CD14-positive monocyte (primary cell): ENCODE measurements at regions not wholly inside any gene's neighbourhood (a gene's known extent, or its start where the extent isn't known, plus 50 kb on each side); places are given as distances from the start of the nearest gene placed in this dataset.

Source experiments
- DNase-seq, 3 donors: peaks; one replicate each; pipeline ENCODE4 v3.0.0-alpha.2; 2011 to 2022
- H2AFZ ChIP-seq: 2 replicates; pipeline ENCODE4 v1.6.0; 2012; ENCODE audit warnings: mild to moderate bottlenecking, low read depth, low read length, inconsistent platforms; ENCODE audit not compliant: insufficient read depth, poor library complexity, severe bottlenecking
- H3K27ac ChIP-seq, 2 donors: 1 replicate in 1 of 2; 2 replicates in 1 of 2; pipeline ENCODE4 v1.5.1; 2012 to 2013; ENCODE audit warnings: low read length in 2 of 2, control low read depth in 1 of 2, inconsistent platforms in 1 of 2, low read depth in 1 of 2, mild to moderate bottlenecking in 1 of 2
- H3K27me3 ChIP-seq, 2 donors: one replicate each; pipeline versions ENCODE4 v1.6.0 to v1.6.1; 2011 to 2013; ENCODE audit warnings: low read length in 2 of 2; ENCODE audit not compliant: control insufficient read depth in 2 of 2, insufficient read depth in 2 of 2
- H3K36me3 ChIP-seq, 2 donors: replicated peaks in 1 of 2; 1 replicate in 1 of 2; 2 replicates in 1 of 2; pipeline versions ENCODE4 v1.5.1 to v1.6.1; 2012 to 2013; ENCODE audit warnings: low read length in 2 of 2, control low read depth in 1 of 2, inconsistent platforms in 1 of 2, mild to moderate bottlenecking in 1 of 2; ENCODE audit not compliant: insufficient read depth in 2 of 2, control insufficient read depth in 1 of 2
- H3K4me1 ChIP-seq, 2 donors: 1 replicate in 1 of 2; 2 replicates in 1 of 2; pipeline versions ENCODE4 v1.5.1 to v1.6.1; 2012 to 2013; ENCODE audit warnings: low read length in 2 of 2, control low read depth in 1 of 2, inconsistent platforms in 1 of 2, mild to moderate bottlenecking in 1 of 2, moderate library complexity in 1 of 2; ENCODE audit not compliant: insufficient read depth in 2 of 2, control insufficient read depth in 1 of 2
- H3K4me2 ChIP-seq: replicated peaks from 2 replicates; pipeline ENCODE3; 2012; ENCODE audit warnings: low read length, moderate library complexity, mild to moderate bottlenecking; ENCODE audit not compliant: poor library complexity, severe bottlenecking; ENCODE audit errors: extremely low read depth
- H3K4me3 ChIP-seq, 3 experiments: fragments of 200-600 bp in 1 of 3; sonication (generic) in 1 of 3; replicated peaks in 1 of 3; 1 replicate in 2 of 3; 2 replicates in 1 of 3; pipeline ENCODE4 v1.5.1; 2011 to 2013; ENCODE audit warnings: low read length in 3 of 3, mild to moderate bottlenecking in 3 of 3, control low read depth in 2 of 3, low read depth in 2 of 3, inconsistent platforms in 1 of 3, moderate library complexity in 1 of 3
- H3K79me2 ChIP-seq: 2 replicates; pipeline ENCODE4 v1.6.0; 2012; ENCODE audit warnings: mild to moderate bottlenecking, control low read depth, inconsistent platforms, low read length, moderate library complexity; ENCODE audit not compliant: insufficient read depth
- H3K9ac ChIP-seq: 2 replicates; pipeline ENCODE4 v1.6.0; 2017; ENCODE audit warnings: low read length, mild to moderate bottlenecking; ENCODE audit not compliant: insufficient read depth, poor library complexity, severe bottlenecking
- H3K9me3 ChIP-seq, 2 donors: replicated peaks in 1 of 2; 1 replicate in 1 of 2; 2 replicates in 1 of 2; pipeline versions ENCODE4 v1.5.1 to v1.6.1; 2012 to 2013; ENCODE audit warnings: low read length in 2 of 2, control low read depth in 1 of 2; ENCODE audit not compliant: control insufficient read depth in 1 of 2, insufficient read depth in 1 of 2
- H4K20me1 ChIP-seq: 2 replicates; pipeline ENCODE4 v1.6.0; 2012; ENCODE audit warnings: mild to moderate bottlenecking, low read length, control low read depth, moderate library complexity; ENCODE audit not compliant: insufficient read depth
- H3K27ac Mint-ChIP-seq, 7 donors: one replicate each; pipeline ENCODE4 v1.8.0; 2020; ENCODE audit warnings: mild to moderate bottlenecking in 7 of 7, mixed read lengths in 7 of 7, moderate library complexity in 6 of 7, inconsistent platforms in 2 of 7
- H3K27me3 Mint-ChIP-seq, 3 donors: one replicate each; pipeline ENCODE4 v1.8.0; 2021 to 2022; ENCODE audit warnings: low read depth in 3 of 3, mild to moderate bottlenecking in 3 of 3, mixed read lengths in 3 of 3, moderate library complexity in 3 of 3, inconsistent platforms in 1 of 3
- H3K36me3 Mint-ChIP-seq, 2 donors: one replicate each; pipeline ENCODE4 v1.8.0; 2020; ENCODE audit warnings: mixed read lengths in 2 of 2, inconsistent platforms in 1 of 2, mild to moderate bottlenecking in 1 of 2
- H3K4me1 Mint-ChIP-seq: one replicate; pipeline ENCODE4 v1.8.0; 2020; ENCODE audit warnings: mild to moderate bottlenecking, mixed read lengths
- H3K4me3 Mint-ChIP-seq, 2 donors: one replicate each; pipeline ENCODE4 v1.8.0; 2020; ENCODE audit warnings: mild to moderate bottlenecking in 2 of 2, mixed read lengths in 2 of 2, moderate library complexity in 1 of 2
- H3K9me3 Mint-ChIP-seq, 7 donors: one replicate each; pipeline ENCODE4 v1.8.0; 2020 to 2022; ENCODE audit warnings: mixed read lengths in 7 of 7, mild to moderate bottlenecking in 6 of 7, moderate library complexity in 6 of 7, inconsistent platforms in 2 of 7
- CTCF ChIP-seq: fragments of 200-600 bp; IDR thresholded peaks from one replicate; pipeline ENCODE4 v1.8.0; 2022; ENCODE audit warnings: antibody characterized with exemption, mild to moderate bottlenecking
- WGBS: methylation state at CpG from one replicate; pipeline ENCODE4 v1.1.5; 2013; ENCODE audit warnings: missing lambda C conversion rate; ENCODE audit not compliant: insufficient coverage; 5-methylcytosine and 5-hydroxymethylcytosine counted together
- intact Hi-C, 2 donors: fragments of 100-400 bp; cut with micrococcal nuclease; formaldehyde crosslinking; loops; one replicate each; pipeline versions ENCODE4 v1.15.0 to v1.15.1; 2023

- Histone ChIP-seq H3K4me1 (no peaks in the 10 kb centered on the region), H3K27ac (no peak overlapping the region), H3K79me2 (no peaks in the 10 kb centered on the region), H3K36me3 (no peaks in the 10 kb centered on the region), H2AFZ (no peak overlapping the region), H3K4me3 (no peak overlapping the region), H4K20me1 (no peaks in the 10 kb centered on the region), H3K9me3 (no peaks in the 10 kb centered on the region), H3K9ac (no peak overlapping the region), H3K4me2 (no peak overlapping the region), H3K27me3 (no peaks in the 10 kb centered on the region)
- 90% methylated on average over 18 of the region's 24 CpGs for WGBS
- intact Hi-C loops: no loop called here
- TF ChIP-seq CTCF: no peak
- Mint-ChIP-seq H3K4me3 (no peak overlapping the region), H3K9me3 (peaks cover 0 to 2% (median 0%) of the 10 kb centered on the region in 7 donors), H3K27ac (no peak overlapping the region), H3K36me3 (no peaks in the 10 kb centered on the region), H3K4me1 (no peaks in the 10 kb centered on the region), H3K27me3 (no peaks in the 10 kb centered on the region)
- no peak for DNase-seq
These were observed 458.4 kb upstream of the NDST3 start for GRCh38 chr4:117575850-117576249.

- no peak overlapping the region for H3K9ac ChIP-seq
- H3K27me3 ChIP-seq: no peaks in the 10 kb centered on the region
- no peaks in the 10 kb centered on the region for H3K27me3 Mint-ChIP-seq
- no peaks in the 10 kb centered on the region for H3K36me3 ChIP-seq
- H3K4me3 ChIP-seq: no peak overlapping the region
- H3K4me3 Mint-ChIP-seq: no peak overlapping the region
- no peaks in the 10 kb centered on the region for H4K20me1 ChIP-seq
- H3K27ac ChIP-seq: no peak overlapping the region
- H3K9me3 Mint-ChIP-seq: peaks cover 0 to 2% (median 0%) of the 10 kb centered on the region in 7 donors
- H3K36me3 Mint-ChIP-seq: no peaks in the 10 kb centered on the region
- intact Hi-C loops: no loop called here
- WGBS: no CpG with 5 or more reads among the region's 2 CpGs
- H3K4me2 ChIP-seq: no peak overlapping the region
- no peaks in the 10 kb centered on the region for H3K4me1 Mint-ChIP-seq
- H3K9me3 ChIP-seq: no peaks in the 10 kb centered on the region
- no peaks in the 10 kb centered on the region for H3K4me1 ChIP-seq
- no peak for TF ChIP-seq CTCF
- no peaks in the 10 kb centered on the region for H3K79me2 ChIP-seq
- no peak overlapping the region for H3K27ac Mint-ChIP-seq
- no peak for DNase-seq
- no peak overlapping the region for H2AFZ ChIP-seq
These were observed 456.5 kb upstream of the NDST3 start for GRCh38 chr4:117577686-117578311.
